Left kidney (tissue), 1 donor: ENCODE measurements at regions not wholly inside any gene's neighbourhood (a gene's known extent, or its start where the extent isn't known, plus 50 kb on each side); places are given as distances from the start of the nearest gene placed in this dataset.

Source experiments
- DNase-seq: peaks from one replicate; pipeline ENCODE4 v3.0.0-alpha.2; 2013

DNA sequence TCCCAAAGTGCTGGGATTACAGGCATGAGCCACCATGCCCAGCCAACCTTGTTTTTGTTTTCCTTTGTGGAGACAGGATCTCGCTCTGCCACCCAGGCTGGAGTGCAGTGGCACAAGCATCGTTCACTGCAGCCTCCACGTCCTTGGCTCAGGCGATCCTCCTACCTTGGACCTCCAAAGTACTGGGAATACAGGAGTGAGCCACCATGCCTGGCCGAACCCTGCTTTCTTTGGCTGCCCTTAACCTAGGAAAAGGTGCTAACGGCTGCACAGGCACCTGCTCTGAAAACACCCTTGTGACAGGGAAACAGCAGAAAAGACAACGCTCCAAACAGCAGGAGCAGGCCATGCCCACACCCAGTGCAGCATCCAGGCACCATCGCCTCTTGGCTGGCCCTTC, 71.9 kb downstream of the OAT start:
- no peak for DNase-seq

GRCh38 chr10:124345521-124345920, 73.2 kb downstream of the OAT start:
- DNase-seq: no peak

GRCh38 chr10:124344931-124345330, 73.8 kb downstream of the OAT start:
- DNase-seq: no peak

DNA sequence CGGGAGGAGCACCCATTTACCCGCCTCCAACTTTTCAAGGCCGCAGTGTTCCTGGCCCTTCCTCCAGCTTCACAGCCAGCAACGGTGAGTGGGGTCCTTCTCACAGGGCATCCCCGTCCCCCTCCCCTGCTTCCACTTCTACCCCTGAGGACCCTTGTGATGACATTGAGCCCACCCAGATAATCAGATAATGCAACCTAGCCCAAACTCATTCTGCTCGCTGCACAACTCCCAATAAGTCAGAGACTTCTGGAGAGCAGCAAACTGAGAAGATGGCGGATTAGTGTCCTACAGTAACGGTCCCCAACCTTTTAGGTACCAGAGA, 74.5 kb downstream of the OAT start:
- no peak for DNase-seq

- DNase-seq: no peak
Observed at GRCh38 chr10:124343351-124344265, 75.1 kb downstream of the OAT start.

DNA sequence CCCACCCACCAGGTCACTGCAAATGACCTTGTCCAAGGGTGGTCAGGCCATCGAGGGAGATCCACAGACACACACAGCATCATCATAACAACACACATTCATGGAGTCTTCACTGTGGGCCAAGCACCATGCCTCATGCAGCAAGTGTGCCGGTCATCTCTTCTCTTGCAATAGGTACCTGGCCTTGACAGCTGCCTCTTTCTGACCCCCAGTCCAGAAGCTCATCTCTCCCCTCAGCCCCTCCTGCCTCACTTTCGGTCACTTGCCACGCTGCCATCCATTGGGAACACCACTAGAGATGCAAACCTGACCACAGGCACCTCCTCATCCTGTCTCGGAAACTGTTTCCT, 75.9 kb downstream of the OAT start:
- no peak for DNase-seq

DNA sequence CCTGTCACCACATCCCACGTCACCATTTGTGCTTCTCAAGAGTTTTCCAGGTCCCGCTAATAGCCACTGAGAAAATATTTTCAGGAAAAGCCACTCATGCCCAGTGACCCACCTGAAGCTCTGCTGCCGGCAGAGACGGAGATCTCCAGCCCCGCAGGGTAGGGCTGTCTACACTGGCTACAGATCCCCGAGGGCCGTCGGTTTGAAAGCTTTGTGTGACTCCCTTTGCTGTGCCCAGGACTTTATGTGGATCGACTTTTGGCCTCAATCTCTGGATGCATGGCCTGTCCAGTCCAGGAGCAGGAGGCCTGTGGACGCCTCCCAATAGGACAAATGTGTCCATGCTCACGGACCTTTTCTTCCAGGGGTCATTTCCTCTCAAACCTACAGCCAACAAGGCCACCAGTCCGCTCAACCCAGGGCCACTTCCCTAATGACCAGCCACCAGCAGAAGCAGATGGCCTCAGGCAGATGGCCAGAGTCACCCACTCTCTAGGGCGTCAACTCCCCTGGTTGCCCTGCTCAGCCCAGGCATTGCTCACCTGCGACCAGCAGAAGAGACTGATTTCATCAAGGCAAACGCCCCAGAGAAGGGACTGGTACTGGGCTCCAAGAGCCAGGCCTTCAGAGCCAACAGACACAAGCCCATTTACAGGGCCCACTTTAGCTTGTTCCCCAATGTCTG, 76.4 kb downstream of the OAT start:
- no peak for DNase-seq

GRCh38 chr10:124341768-124342135, 77.0 kb downstream of the OAT start:
- no peak for DNase-seq

DNA sequence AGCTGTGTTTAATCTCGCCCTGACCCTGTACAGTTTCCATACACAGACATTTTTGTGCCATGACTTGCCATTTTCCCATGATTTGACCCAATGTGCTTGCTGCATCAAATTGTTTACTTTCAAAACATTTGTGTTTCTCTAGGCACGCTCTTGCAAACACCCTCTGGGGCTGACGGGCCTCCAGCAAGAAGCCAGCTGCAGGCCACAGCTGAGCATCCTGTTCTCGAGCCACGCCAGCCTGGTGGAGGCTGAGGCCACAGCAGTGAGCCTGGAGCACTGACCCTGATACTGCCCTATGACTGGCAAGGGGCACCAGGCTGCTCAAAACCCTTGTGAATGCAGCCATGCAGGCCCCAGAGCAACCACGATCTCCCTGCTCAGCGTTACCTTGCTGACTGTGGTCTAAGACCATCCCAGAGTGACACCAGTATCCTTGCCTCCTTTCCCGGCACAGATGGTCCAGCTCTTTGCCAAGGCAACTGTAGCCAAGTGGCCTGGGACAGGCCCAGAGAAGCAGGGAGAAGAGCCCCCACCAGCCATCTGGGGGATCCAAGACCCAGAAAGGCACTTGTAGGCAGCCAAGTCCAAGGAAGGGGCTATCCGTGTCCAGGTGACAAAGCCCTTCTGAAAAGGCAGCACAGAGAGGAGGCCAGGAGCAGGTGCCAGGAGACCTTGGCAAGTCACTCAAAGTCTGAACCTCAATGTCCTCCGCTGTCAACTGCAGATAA, 78.5 kb downstream of the OAT start:
- no peak for DNase-seq

- no peak for DNase-seq
Observed at GRCh38 chr10:124339119-124340032, 79.3 kb downstream of the OAT start.

DNA sequence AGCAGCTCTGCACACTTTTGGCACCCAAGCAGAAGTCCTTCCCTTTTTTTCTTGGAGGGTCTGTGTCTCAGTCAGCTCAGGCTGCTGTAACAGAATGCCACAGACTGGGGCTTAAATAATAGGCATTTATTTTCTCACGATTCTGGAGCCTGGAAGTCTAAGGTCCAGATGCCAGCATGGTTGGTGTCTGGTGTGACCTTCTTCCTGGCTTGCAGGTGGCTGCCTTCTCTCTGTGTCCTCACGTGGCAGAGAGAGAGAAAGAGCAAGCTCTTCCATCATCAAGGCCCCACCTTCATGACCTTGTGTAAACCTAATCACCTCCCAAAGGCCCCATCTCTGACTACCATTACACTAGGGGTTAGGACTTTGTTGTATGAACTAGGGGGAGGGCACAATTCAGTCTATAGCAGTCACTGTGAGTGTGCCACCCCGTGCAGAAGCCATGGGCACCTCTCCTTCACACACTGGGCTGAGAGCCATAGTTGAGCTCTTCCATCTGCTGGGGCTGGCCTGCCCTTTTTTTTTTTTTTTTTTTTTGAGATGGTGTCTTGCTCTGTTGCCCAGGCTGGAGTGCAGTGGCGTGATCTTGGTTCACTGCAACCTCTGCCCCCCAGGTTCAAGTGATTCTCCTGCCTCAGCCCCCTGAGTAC, 80.3 kb downstream of the OAT start:
- DNase-seq: no peak

- no peak for DNase-seq
Observed at GRCh38 chr10:124336186-124336585, 82.5 kb downstream of the OAT start.

- no peak for DNase-seq
Observed at GRCh38 chr10:124333931-124334330, 84.8 kb downstream of the OAT start.

DNA sequence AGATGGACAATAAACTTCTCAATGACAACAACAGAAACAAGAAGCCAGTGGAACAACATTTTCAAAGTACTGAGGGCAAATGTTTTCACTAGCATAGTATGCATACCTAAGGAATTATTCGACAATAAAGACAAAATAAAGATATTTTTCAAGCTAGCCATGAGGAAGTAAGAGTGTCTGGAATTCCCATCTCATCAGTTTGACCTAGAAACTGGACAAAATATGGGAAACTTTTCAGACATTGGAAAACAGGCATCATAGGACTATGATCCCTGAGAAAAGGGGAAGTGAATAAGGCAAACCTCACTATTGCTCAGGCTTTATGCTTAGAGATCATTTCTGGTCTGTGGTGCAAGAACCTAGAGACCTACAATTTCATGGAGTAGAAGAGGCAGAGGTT, 86.3 kb downstream of the OAT start:
- no peak for DNase-seq

DNA sequence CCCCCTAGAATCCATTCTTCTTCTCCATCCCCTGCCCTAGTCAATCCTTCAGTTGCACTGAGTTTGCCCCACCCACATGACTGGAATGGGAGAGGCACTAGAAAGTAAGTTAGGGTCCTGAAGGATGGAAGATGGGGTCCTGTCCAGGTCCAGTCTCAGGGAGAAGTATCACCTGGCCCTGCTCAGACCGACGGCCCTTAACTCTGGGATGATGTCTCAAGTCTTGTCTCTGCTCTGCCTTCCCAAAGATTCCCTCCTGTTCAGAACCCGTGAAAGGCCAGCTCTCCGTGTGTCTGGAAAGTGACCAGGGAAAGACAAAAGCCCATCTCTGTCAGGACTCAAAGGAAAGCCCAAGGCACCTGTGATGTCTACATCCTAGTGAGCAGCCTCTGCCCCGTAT, 88.8 kb downstream of the OAT start:
- DNase-seq: no peak

- no peak for DNase-seq
Observed at GRCh38 chr10:124329362-124329761, 89.4 kb downstream of the OAT start.

GRCh38 chr10:124328477-124329220, 90.1 kb downstream of the OAT start:
- DNase-seq: no peak

GRCh38 chr10:124325998-124326636, 92.6 kb downstream of the OAT start:
- no peak for DNase-seq

- DNase-seq: no peak
Observed at GRCh38 chr10:124325633-124325914, 93.1 kb downstream of the OAT start.

DNA sequence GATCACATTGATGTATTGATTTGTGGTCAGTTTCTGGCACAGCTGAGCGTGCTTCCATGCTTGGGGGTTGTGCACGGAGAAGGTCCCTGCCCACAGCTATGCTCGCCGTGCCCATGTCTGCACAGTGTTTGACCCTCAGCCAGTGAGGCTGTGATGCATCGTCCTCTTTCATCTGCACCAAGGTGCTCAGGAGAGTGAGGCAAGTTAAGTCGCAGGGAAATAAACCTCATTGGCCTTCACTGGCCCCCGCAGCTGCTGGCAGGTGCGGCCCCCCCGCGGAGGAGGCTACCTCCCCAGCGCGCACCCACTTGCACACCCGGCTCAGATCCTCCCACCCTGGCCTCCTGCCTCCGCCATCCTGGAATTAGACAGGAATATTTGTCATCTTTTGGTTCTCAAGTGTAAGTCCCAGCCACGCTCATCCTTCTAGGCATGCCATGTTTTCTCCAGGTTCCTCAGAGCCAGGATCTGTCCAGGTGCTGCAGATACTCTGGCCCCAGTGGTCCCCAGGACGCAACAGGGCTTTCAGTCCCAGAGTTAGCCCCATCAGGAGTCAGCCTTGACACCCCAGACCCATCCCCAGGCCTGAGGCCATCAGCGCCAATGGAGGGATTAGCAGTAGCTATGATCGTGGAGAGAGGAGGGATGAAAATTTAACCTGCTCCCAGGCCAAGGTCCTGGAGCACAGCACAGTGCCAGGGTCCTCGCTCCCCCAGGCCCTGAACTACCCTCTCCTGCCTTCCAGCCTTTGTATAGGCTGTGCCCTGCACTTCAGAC, 93.7 kb downstream of the OAT start:
- no peak for DNase-seq
